HUDEP-2 (cell line): ENCODE measurements at regions not wholly inside any gene's neighbourhood (a gene's known extent, or its start where the extent isn't known, plus 50 kb on each side); places are given as distances from the start of the nearest gene placed in this dataset.
A peak's percentile ranks its signal among the peaks of the same experiment; 100 is the strongest.
"Not testable (repeated sequence)": the region's sequence is repeated elsewhere in the genome, so short reads cannot be mapped to it uniquely, and the experiment has no call there.

Experiments
- DNase-seq, 76 experiments: peaks; one replicate each; lab custom pipeline; 2025; ENCODE audit not compliant: unreplicated experiment in 76 of 76; lab: John Stamatoyannopoulos, UW

DNA sequence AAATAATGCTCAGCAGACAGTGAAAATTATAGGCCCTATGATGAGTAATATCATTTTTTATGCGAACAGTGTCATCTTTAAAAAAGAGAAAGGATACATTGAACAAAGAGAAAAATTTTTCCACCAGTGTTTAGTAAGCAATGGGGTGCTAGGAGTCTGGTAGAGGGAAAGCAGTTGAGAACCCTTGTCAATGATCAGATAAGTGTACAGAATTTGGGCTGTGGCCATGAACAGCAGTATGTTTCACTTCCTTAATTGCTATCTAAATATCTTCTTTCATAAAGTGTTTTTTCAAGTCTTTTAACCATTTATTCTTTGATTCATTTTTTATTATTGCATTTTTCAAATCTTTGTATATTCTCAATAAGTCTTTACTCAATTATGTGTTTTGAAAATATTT is 750.7 kb upstream of the KCND2 start:
- DNase-seq = peak in 5 of 76 experiments; percentile 1 to 38 (median 6)

DNA sequence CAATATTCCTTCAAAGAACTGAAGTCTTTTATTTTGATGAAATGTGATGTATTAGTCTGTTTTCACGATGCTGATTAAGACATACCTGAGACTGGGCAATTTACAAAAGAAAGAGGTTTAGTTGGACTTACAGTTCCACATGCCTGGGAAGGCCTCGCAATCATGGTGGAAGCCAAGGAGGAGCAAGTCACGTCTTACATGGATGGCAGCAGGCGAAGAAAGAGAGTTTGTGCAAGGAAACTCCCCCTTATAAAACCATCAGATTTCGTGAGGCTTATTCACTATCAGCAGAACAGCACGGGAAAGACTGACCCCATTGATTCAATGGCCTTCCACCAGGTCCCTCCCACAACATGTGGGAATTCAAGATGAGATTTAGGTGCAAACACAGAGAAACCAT is 750.3 kb upstream of the KCND2 start:
- no peak for DNase-seq

DNA sequence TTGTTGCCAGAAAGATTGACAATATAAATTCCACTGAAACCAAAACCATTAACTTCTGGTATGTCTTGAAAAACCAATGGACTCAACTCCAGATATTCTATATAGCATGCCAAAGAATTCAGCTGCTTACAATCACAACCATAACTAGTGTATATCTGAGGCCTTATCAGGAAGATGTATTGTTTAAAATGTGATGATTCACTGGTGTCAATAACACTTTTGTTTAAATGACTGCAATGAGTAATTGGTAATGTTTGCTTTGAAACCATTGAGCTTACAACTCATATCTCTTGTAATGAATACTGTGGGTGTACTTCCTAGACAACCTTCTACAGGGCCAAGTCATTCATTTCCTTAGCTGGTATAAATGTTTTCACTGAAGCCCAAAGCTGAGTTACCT is 727.9 kb upstream of the KCND2 start:
- no peak for DNase-seq

DNA sequence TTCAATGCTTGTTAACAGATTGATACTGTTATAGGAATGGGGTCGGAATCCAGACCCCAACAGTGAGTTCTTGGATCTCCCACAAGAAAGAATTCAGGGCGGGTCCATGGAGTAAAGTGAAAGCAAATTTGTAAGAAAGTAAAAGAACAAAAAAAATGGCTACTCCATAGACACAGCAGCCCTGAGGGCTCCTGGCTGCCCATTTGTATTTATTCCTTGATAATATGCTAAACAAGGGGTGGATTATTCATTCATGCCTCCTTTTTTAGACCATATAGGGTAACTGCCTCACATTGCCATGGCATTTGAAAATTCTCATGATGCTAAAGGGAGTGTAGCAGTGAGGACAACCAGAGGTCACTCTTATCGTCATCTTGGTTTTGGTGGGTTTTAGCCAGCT is 717.2 kb upstream of the KCND2 start:
- no peak for DNase-seq

DNA sequence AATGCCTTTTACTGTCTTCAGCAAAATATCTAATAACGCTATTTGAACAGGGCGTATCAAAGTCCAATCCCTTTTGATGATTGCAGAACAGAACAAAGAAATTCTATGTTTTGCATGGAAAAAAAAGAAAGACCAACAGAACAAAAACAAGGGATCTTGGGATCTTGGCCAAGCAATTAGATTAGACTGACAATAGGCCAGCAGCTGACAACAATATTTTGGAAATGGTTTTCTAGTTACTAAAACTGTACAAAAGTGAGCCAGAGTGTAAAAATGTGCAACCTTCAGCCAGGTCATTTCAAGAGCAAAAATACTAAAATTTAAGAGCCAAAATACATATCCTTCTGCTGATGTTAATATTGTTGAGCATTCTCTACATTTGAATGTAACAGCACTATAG is 716.5 kb upstream of the KCND2 start:
- DNase-seq = no peak

DNA sequence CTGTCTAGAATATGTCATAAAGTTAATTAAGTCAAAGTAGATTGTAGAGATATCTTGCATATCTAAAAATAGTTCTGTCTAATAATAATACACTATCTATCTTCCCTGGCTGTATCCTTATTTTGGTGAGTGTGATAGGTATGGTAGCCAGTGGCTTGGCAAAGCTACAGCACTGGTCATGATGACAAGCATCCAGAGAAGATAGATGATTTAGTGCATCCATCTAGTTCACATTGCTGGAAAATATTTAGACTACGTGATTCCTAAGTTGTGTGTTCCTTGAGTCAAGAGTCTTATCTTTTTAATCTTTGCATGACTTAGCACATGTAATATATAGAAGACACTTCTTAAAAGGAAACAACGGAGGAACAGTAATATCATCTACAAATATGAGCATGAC is 711.2 kb upstream of the KCND2 start:
- DNase-seq = no peak

DNA sequence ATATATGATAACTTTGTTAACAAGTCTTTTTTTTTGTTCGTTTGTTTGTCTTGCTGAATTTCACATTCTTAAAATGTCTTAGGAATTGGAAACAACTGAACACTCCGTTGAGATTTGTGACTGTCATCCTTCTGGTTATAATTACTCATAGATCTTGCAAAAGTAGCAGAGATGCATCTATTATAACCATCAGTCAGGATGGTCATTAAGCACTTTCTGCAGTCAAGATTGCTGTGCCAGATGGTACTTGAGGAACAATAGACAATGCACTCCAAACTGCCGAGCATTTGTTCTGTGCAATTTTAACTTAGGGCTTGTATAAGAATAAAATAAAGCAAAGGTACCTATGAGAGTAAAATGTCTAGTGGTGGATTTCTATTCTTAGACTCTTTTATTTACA is 710.1 kb upstream of the KCND2 start:
- DNase-seq = no peak

DNA sequence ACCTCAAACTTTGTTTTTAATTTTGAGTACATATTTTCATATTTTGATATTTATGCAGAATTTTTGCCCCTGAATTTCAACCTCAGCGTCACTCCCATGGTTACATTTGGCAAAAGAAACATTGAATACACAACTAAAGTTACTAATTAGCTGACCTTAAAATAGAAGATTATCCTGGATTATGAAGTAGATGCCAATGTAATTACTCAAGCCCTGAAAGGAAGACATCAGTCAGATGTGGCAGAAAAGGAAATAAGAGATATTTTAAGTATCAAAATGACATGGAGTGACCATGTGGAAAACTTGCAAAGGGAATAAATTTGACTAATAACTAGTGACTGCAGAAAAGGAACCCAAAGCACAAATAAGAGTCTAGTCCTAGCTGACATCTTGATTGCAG is 701.3 kb upstream of the KCND2 start:
- DNase-seq = no peak

DNA sequence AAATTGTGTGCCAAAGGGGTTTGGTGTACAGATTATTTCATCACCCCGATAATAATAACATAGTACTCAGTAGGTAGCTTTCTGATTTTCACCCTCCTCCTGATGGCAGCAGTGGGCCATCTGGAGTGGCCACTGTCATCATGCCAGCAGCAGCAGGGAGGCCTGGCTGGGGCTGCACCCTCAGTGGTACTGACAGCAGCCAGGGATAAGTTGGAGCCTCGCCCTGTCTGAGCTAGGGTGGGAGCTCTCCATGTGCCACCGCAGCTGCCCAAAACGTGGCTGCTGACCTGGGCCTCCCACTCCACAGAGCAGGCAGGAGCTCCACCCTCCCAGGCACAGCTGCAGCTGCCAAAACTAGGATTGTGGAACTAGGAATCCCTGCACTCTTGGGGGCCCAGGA is 700.8 kb upstream of the KCND2 start:
- DNase-seq = peak in 26 of 76 experiments; percentile 0 to 50 (median 24)

DNA sequence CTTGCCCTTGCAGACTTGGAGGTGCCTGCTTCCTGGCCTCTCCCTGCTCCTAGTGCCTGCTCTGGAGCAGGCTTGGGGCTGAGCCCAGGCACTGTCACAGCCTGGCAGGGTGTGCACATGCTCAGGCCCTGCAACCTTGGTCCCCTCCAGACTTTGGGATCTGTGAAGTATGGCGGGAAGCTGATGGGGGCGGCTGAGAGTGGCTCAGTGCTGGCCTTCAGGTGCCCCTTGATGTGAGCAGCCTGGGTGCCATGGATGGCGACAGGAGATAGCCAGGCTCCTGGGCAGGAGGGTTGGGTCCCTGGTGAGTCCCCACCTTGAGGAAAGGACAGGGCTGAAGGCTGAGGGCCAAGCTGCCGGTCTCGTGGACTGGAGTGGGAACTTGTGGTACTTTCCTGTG is 700.4 kb upstream of the KCND2 start:
- no peak for DNase-seq

DNA sequence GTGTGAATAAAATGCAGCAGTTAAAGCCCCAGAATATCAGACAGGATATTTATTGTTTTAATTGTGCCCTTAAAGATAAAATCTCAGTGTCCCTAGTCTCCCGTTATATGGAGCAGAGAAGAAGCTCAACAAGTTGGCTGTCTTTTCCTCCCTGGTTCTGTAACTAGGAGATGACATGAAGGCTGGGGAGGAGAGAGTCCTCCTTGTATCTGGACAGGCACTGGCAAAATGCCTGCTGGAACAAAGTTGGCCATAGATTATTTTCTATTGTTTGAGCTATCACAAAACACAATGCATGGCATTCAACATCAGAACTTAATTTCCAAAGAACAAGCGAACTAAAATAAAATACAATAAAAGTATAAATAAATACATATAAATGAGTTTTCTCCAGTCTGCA is 694.9 kb upstream of the KCND2 start:
- no peak for DNase-seq

DNA sequence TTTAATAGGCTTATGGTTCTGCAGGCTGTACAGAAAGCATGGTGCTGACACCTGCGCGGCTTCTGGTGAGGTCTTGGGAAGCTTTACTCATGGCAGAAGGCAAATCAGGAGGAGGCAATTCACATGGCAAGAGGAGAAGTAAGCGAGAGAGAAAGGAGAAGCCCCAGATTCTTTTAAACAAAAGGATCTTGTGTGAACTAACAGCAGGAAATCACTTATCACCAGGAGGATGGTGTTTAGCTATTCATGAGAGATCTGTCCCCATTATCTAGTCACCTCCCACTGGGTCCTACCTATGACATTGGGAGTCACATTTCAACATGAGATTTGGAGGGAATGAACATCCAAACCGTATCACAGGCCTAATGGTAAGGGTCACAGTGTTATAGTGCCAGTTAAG is 678.0 kb upstream of the KCND2 start:
- DNase-seq = no peak

DNA sequence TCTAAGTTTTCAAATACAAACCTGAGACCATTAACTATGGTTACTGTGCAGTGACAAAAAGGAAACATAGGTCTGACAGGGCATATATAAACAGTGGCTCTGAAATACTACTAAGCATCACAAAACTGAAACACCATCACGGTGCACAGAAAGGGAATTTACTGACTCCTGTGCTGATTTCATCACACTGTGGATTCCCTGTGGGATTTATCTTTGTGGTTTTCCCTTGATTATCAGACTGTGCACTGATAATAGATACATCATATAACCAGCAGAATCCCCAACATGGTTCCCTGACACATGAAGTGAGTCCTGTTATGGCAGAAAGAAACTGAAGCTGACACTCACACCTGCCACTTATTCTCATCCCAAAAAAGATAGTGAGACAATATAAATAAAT is 676.3 kb upstream of the KCND2 start:
- no peak for DNase-seq

DNA sequence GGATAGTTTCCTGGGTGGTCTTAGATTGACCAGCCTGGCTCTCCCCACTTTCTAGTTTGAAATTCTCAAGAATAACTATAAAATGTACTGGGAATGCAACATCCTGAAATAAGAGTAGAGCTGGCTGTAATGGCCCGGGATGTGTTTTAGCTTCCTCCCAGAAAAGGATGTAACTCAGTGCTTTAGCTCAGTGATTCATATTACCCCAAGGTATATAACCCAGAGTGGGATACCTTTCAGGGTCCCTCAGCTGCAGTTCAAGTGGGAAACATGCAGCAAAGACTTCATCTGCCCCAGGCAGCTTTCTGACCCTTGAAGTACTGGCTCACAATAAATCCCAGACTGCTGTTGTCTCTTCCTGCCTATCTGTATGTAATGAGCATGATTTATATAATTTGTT is 666.7 kb upstream of the KCND2 start:
- DNase-seq = no peak

DNA sequence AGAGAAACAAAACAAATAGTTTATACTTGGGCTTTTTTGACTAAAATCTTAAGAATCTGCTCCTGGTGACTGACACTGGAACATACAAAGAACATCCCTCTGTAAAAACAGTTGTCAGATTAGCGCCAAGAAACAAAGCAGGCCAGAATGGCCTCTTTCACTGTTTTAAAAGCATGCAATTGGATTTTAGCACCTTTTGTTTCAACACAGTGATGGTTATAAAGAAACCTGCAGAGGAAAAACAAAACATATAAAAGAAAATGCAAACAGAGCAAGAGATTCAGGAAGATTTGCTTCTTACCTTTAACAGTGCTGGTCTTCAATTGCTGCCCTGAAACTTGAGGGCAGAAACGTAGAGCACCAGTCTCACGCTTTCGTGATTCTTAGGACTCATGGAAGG is 652.2 kb upstream of the KCND2 start:
- DNase-seq = no peak

DNA sequence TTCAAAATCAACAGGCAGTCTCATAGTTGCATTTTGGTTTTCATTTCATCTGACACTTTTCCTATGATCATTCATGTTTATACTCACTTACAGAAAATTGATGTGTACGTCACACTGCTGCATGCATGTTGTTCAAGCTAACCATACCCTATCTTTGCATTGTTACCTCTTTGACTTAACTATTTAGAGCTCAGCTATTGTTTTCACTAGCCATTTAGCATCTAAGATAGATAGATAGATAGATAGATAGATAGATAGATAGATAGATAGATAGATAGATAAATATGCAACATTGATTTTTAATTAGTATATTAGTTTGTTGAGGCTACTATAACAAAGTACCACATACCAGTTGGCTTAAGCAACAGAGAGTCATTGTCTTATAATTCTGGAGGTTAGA is 649.5 kb upstream of the KCND2 start:
- DNase-seq = no peak

DNA sequence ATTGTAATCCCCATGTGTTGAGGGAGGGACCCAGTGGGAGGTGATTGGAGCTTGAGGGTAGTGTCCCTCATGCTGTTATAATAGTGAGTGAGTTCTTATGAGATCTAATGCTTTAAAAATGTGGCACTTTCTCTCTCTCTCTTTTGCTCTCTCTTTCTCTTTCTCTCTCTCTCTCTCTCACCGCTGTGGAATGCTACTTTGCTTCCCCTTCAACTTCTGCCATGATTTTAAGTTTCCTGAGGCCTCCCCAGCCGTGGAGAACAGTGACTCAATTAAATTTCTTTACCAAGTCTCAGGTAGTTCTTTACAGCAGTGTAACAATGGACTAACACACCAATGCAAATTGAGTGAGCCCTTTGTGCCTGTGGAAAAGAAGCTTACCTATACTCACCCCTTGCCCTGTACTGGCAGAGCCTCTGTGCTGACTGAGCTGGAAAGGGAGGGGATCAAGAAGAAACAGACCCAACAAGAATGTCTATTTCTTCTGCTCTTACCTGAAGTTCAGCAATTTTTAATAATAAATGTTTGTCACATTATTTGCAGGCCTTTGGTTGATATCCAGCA is 642.5 kb upstream of the KCND2 start:
- no peak for DNase-seq

DNA sequence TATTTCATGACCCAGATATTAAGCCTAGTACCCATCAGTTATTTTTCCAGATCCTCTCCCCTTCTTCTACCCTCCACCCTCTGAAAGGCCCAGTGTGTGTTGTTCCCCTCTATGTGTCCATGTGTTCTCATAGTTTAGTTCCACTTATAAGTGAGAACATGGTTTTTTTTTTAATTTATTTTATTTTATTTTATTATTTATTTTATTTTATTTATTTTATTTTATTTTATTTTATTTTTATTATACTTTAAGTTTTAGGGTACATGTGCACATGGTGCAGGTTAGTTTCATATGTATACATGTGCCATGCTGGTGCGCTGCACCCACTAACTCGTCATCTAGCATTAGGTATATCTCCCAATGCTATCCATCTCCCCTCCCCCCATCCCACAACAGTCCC is 639.2 kb upstream of the KCND2 start:
- not testable (repeated sequence) for DNase-seq

DNA sequence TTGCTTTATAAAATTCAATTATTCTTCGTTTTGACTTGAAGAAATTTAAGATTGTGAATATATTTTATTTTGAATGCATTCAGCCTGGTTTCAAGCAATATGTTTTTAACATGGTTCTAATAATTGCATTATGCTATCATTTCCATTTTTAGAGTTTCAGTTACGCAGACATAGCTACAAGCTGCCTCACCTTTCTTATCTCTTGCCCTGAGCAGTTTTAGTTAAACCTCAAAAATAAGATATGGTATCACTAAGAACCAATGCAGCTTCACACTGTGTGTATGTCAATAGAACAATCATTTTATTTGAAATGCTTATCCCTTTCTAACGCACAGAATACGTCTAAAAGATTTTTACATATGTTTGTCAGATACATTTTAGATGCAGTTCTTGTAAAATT is 632.6 kb upstream of the KCND2 start:
- peak in 26 of 76 experiments; percentile 0 to 69 (median 34) for DNase-seq

DNA sequence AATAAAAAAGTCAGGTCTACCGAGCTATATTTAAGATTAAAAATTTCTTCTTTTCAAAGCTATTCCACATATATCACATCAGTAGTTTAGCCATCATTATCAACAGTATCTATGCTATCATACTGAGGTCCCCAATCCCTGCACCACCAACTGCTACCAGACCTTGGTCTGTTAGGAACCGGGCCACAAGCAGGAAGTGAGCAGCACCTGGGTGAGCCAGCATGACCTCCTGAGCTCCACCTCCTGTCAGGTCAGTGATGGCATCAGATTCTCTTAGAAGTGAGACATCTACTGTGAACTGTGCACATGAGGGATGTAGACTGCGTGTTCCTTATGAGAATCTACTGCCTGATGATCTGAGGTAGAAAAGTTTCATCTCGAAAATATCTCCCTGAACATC is 632.1 kb upstream of the KCND2 start:
- peak in 26 of 76 experiments; percentile 1 to 47 (median 16) for DNase-seq

DNA sequence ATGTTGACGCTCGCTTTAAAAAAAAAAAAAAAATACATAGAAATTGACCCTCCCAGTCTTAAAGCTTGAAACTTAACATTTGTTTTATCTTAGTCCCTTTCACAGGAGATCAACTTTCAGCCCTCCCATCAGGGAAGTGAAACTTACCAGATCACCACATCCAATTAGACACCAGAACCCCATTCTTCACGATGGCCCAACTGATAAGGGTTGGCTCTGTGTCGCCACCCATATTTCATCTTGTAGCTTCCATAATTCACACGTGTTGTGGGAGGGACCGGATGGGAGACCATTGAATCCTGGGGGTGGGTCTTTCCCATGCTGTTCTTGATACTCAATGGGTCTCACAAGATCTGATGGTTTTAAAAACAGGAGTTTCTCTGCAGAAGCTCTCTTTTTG is 629.4 kb upstream of the KCND2 start:
- no peak for DNase-seq

DNA sequence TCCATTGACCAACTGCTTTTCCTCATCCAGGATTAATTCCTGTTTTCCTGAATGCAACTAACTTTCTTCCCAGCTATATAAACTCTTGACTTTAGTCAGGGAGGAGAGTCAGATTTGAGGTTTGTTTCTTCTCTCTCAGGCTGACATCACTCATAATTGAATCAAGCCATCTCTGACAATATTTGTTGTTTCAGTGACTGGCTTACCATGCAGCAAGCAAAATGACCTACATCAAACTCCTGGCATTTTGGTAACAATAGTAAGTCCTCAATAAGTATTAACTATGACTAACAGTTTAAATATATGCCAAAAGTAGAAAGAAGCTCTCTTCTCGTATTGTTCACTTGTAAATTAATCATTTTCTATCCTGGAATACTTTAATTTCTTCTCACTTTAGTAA is 625.7 kb upstream of the KCND2 start:
- DNase-seq = no peak

DNA sequence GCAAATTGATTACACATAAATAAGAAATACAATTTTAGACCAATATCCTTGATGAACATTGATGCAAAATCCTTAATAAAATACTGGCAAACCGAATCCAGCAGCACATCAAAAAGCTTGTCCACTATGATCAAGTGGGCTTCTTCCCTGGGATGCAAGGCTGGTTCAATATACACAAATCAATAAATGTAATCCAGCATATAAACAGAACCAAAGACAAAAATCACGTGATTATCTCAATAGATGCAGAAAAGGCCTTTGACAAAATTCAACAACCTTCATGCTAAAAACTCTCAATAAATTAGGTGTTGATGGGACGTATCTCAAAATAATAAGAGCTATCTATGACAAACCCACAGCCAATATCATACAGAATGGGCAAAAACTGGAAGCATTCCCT is 624.2 kb upstream of the KCND2 start:
- DNase-seq = not testable (repeated sequence)
